ENCODE measurements at regions not wholly inside any gene's neighbourhood (a gene's known extent, or its start where the extent isn't known, plus 50 kb on each side); places are given as distances from the start of the nearest gene placed in this dataset.

- TF ChIP-seq CTCF (conservative IDR thresholded peaks at IDR 0.05; ENCODE audit: low read depth in 2 of 2) (no peak), EZH2phosphoT487 (IDR thresholded peaks at IDR 0.05; ENCODE audit: unreplicated experiment) (no peak), EZH2 (IDR thresholded peaks at IDR 0.05; ENCODE audit: low read depth, unreplicated experiment) (no peak), REST (IDR thresholded peaks at IDR 0.05; ENCODE audit: unreplicated experiment) (no peak), POLR2AphosphoS5 (IDR thresholded peaks at IDR 0.05; ENCODE audit: low read depth) (no peak), ZNF114 (CRISPR knock-in tag; IDR thresholded peaks at IDR 0.05) (no peak), CREB1 (CRISPR knock-in tag; IDR thresholded peaks at IDR 0.05; ENCODE audit: low read depth) (no peak), JUNB (IDR thresholded peaks at IDR 0.05; ENCODE audit: unreplicated experiment) (no peak), ETS1 (IDR thresholded peaks at IDR 0.05) (no peak), NANOG (IDR thresholded peaks at IDR 0.05; ENCODE audit: borderline replicate concordance) (no peak), ZNF331 (CRISPR knock-in tag; IDR thresholded peaks at IDR 0.05; ENCODE audit: low read depth) (no peak)
These were observed 93.1 kb downstream of the ABCC12 start for GRCh38 chr16:48062681-48063080.
